Forelimb muscle (tissue), 1 donor: ENCODE measurements at regions not wholly inside any gene's neighbourhood (a gene's known extent, or its start where the extent isn't known, plus 50 kb on each side); places are given as distances from the start of the nearest gene placed in this dataset.
"Not testable (repeated sequence)": the region's sequence is repeated elsewhere in the genome, so short reads cannot be mapped to it uniquely, and the experiment has no call there.

Source experiments
- DNase-seq: peaks from one replicate; pipeline ENCODE4 v3.0.0-alpha.2; 2013; ENCODE audit warnings: low read depth

- no peak for DNase-seq
Measured at GRCh38 chr7:19533266-19533665, 175.6 kb downstream of the POLR1F start.

- DNase-seq = no peak
Measured at GRCh38 chr7:19530852-19531251, 178.0 kb downstream of the POLR1F start.

GRCh38 chr7:19530261-19530660 is 178.6 kb downstream of the POLR1F start:
- no peak for DNase-seq

- no peak for DNase-seq
Measured at GRCh38 chr7:19526639-19527038, 182.2 kb downstream of the POLR1F start.

- DNase-seq = no peak
Measured at GRCh38 chr7:19522486-19522885, 186.4 kb downstream of the POLR1F start.

GRCh38 chr7:19520392-19520791 is 188.4 kb downstream of the POLR1F start:
- DNase-seq = no peak

GRCh38 chr7:19519443-19520021 is 189.3 kb downstream of the POLR1F start:
- DNase-seq = no peak

GRCh38 chr7:19517546-19517945 is 191.3 kb downstream of the POLR1F start:
- DNase-seq = not testable (repeated sequence)

- no peak for DNase-seq
Measured at GRCh38 chr7:19508821-19509220, 200.0 kb downstream of the POLR1F start.

- DNase-seq = no peak
Measured at GRCh38 chr7:19508124-19508523, 200.7 kb downstream of the POLR1F start.

GRCh38 chr7:19491821-19492452 is 216.9 kb downstream of the POLR1F start:
- no peak for DNase-seq

GRCh38 chr7:19491371-19491770 is 217.5 kb downstream of the POLR1F start:
- DNase-seq = no peak

GRCh38 chr7:19489162-19489820 is 219.5 kb downstream of the POLR1F start:
- no peak for DNase-seq

GRCh38 chr7:19488056-19488455 is 220.8 kb downstream of the POLR1F start:
- DNase-seq = no peak

- no peak for DNase-seq
Measured at GRCh38 chr7:19482628-19483027, 226.2 kb downstream of the POLR1F start.

GRCh38 chr7:19480383-19480782 is 228.5 kb downstream of the POLR1F start:
- no peak for DNase-seq

GRCh38 chr7:19470031-19470430 is 238.8 kb downstream of the POLR1F start:
- DNase-seq = peak; percentile 31

- no peak for DNase-seq
Measured at GRCh38 chr7:19465861-19466260, 243.0 kb downstream of the POLR1F start.

- DNase-seq = no peak
Measured at GRCh38 chr7:19464751-19465150, 244.1 kb downstream of the POLR1F start.

- no peak for DNase-seq
Measured at GRCh38 chr7:19464241-19464640, 244.6 kb downstream of the POLR1F start.

- DNase-seq = no peak
Measured at GRCh38 chr7:19463581-19463980, 245.3 kb downstream of the POLR1F start.

GRCh38 chr7:19455623-19456022 is 253.2 kb downstream of the POLR1F start:
- DNase-seq = no peak

GRCh38 chr7:19448091-19448490 is 260.7 kb downstream of the POLR1F start:
- DNase-seq = no peak
